Stomach (tissue), 8 donors: ENCODE measurements at regions not wholly inside any gene's neighbourhood (a gene's known extent, or its start where the extent isn't known, plus 50 kb on each side); places are given as distances from the start of the nearest gene placed in this dataset.

Experiments
- DNase-seq, 2 donors: peaks; one replicate each; pipeline versions ENCODE4 v3.0.0 to v3.0.0-alpha.2; 2013 to 2019
- H3K27ac ChIP-seq, 5 donors: fragments of 200-600 bp in 4 of 5; sonication (generic) in 4 of 5; one replicate each; pipeline ENCODE4 v1.5.1; 2013 to 2019; ENCODE audit warnings: mild to moderate bottlenecking in 1 of 5, moderate library complexity in 1 of 5
- H3K27me3 ChIP-seq, 3 donors: fragments of 200-600 bp; sonication (generic); one replicate each; pipeline ENCODE4 v1.5.1; 2017 to 2019; ENCODE audit warnings: mixed run types in 1 of 3
- H3K36me3 ChIP-seq, 4 donors: fragments of 200-600 bp; sonication (generic); 1 replicate in 3 of 4; 2 replicates in 1 of 4; pipeline ENCODE4 v1.5.1; 2016 to 2019
- H3K4me1 ChIP-seq, 4 donors: fragments of 200-600 bp; sonication (generic); one replicate each; pipeline ENCODE4 v1.5.1; 2016 to 2019
- H3K4me3 ChIP-seq, 4 donors: fragments of 200-600 bp; sonication (generic) in 3 of 4; one replicate each; pipeline ENCODE4 v1.5.1; 2016 to 2019; ENCODE audit warnings: mild to moderate bottlenecking in 1 of 4
- H3K9me3 ChIP-seq, 4 donors: fragments of 200-600 bp; sonication (generic); one replicate each; pipeline ENCODE4 v1.5.1; 2016 to 2019
- CTCF ChIP-seq, 7 experiments: fragments of 450-650 bp in 4 of 7; fragments of 200-600 bp in 3 of 7; sonication (generic) in 3 of 7; IDR thresholded peaks; one replicate each; pipeline ENCODE4 v1.5.1; 2016 to 2019; ENCODE audit warnings: antibody characterized with exemption in 7 of 7, control low read depth in 2 of 7, mild to moderate bottlenecking in 1 of 7
- EP300 ChIP-seq: sonication (generic); formaldehyde crosslinking; IDR thresholded peaks from one replicate; pipeline ENCODE4 v1.6.1; 2017; ENCODE audit warnings: antibody characterized with exemption
- POLR2A ChIP-seq, 4 donors: fragments of 450-650 bp; IDR thresholded peaks; one replicate each; pipeline ENCODE4 v1.6.1; 2016; ENCODE audit warnings: antibody characterized with exemption in 4 of 4, control low read depth in 2 of 4, mild to moderate bottlenecking in 1 of 4, moderate library complexity in 1 of 4
- POLR2AphosphoS5 ChIP-seq, 3 donors: sonication (generic); formaldehyde crosslinking; IDR thresholded peaks; one replicate each; pipeline ENCODE4 v1.6.1; 2016; ENCODE audit warnings: antibody characterized with exemption in 3 of 3
- WGBS, 5 donors: extraction: QIAGEN DNeasy Blood & Tissue Kit in 3 of 5; methylation state at CpG; one replicate each; pipeline versions ENCODE4 v1.1.5 to v1.1.7; 2013 to 2018; 5-methylcytosine and 5-hydroxymethylcytosine counted together
- intact Hi-C: fragments of 100-400 bp; cut with DNase I; formaldehyde crosslinking; loops from one replicate; pipeline ENCODE4 v1.15.1; 2023; ENCODE audit warnings: low total_unique reads
- donor health status: healthy with polysubstance abuse.
- donor health status: Bipolar disorder and iron deficiency.
- donor health status: healthy.

DNA sequence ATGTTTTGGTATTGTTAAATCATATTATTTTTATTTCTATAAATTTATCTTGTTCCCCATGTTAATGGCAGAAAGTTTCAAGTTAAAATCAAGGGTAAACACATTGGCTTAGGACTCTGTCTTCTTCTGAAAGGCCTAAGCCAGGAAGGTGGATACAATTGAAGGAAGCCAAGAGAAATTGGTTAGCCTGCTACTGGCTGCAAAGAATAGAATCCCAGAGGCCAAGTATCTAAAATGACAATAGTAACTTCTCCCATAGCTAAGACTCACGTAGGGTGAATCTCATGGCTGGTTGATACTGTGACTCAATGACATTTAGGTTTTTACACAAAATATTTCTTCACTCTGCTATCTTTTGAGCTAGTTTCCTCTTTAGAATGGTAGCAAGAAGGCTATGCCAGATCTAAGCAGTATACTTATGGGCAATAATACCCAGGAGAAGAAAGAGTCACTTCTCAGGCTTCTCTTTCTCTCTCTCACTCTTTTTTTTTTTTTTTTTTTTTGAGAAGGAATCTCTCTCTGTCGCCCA, 621.5 kb upstream of the TBL1XR1 start:
- Histone ChIP-seq H3K9me3 (no peaks in the 10 kb centered on the region), H3K27ac (no peak overlapping the region), H3K27me3 (no peaks in the 10 kb centered on the region), H3K4me3 (no peak overlapping the region), H3K36me3 (no peaks in the 10 kb centered on the region), H3K4me1 (peaks cover 5 to 25% (median 16%) of the 10 kb centered on the region in 4 donors)
- intact Hi-C loops, result no loop called here
- TF ChIP-seq CTCF (IDR thresholded peaks at IDR 0.05) (no peak), POLR2A (IDR thresholded peaks at IDR 0.05) (no peak), POLR2AphosphoS5 (IDR thresholded peaks at IDR 0.05) (no peak), EP300 (no peak)
- 83 to 97% (median 91%) methylated on average over 2 of the region's 2 CpGs for WGBS, 5 donors
- DNase-seq, result no peak

DNA sequence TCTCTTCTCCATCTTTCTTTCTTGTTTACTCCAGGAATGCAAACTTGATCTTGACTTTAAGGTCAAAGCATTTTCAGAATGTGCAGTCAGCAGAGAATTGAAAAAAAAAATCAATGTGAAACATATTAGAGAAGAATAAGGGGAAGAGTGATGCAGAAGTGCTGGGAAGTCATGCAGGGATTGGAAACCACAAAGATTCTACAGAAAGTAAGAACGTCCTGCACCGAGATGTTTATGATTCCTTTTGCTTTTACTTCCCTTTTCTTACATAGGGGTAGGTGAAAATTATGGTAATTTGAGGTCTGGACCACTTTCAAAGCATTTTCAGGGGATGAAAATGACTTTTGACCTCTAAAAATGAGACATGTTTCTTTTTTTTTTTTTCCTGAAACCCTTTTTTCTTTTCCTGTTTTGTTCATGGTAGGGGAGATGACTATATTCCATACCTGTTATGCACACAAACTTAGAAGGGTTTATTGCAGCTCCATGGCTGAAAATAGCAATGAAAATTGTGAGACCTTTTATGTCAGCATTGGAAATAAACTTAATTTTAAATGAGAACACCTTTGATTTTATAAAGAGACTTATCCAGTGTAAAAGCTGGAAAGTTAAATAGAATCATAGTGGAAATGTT, 623.5 kb upstream of the TBL1XR1 start:
- H3K9me3 ChIP-seq, result no peaks in the 10 kb centered on the region
- intact Hi-C loops, result no loop called here
- H3K4me3 ChIP-seq, result no peak overlapping the region
- H3K27me3 ChIP-seq, result no peaks in the 10 kb centered on the region
- H3K27ac ChIP-seq, result no peak overlapping the region
- peaks cover 12 to 44% (median 33%) of the 10 kb centered on the region in 4 donors for H3K4me1 ChIP-seq
- H3K36me3 ChIP-seq, result no peaks in the 10 kb centered on the region
- 62 to 81% (median 68%) methylated on average over 2 of the region's 2 CpGs for WGBS, 5 donors
- TF ChIP-seq EP300 (no peak), POLR2AphosphoS5 (IDR thresholded peaks at IDR 0.05) (no peak), POLR2A (IDR thresholded peaks at IDR 0.05) (no peak), CTCF (IDR thresholded peaks at IDR 0.05) (no peak)
- no peak for DNase-seq

- no peak overlapping the region for H3K27ac ChIP-seq
- peaks cover 17 to 53% (median 37%) of the 10 kb centered on the region in 4 donors for H3K4me1 ChIP-seq
- no peaks in the 10 kb centered on the region for H3K9me3 ChIP-seq
- 57 to 85% (median 72%) methylated on average over 2 of the region's 2 CpGs for WGBS, 5 donors
- no peaks in the 10 kb centered on the region for H3K36me3 ChIP-seq
- DNase-seq, result no peak
- no peaks in the 10 kb centered on the region for H3K27me3 ChIP-seq
- intact Hi-C loops, result no loop called here
- H3K4me3 ChIP-seq, result no peak overlapping the region
- TF ChIP-seq POLR2AphosphoS5 (IDR thresholded peaks at IDR 0.05) (no peak), POLR2A (IDR thresholded peaks at IDR 0.05) (no peak), CTCF (IDR thresholded peaks at IDR 0.05) (no peak), EP300 (no peak)
Observed at GRCh38 chr3:177822681-177823096, 625.4 kb upstream of the TBL1XR1 start.

- intact Hi-C loops, result no loop called here
- H3K36me3 ChIP-seq, result no peaks in the 10 kb centered on the region
- no peak overlapping the region for H3K4me3 ChIP-seq
- peaks cover 20 to 58% (median 40%) of the 10 kb centered on the region in 4 donors for H3K4me1 ChIP-seq
- DNase-seq, result no peak
- WGBS, 5 donors, result 84 to 90% (median 86%) methylated on average over 9 of the region's 9 CpGs
- H3K9me3 ChIP-seq, result no peaks in the 10 kb centered on the region
- TF ChIP-seq POLR2AphosphoS5 (IDR thresholded peaks at IDR 0.05) (no peak), POLR2A (IDR thresholded peaks at IDR 0.05) (no peak), CTCF (IDR thresholded peaks at IDR 0.05) (no peak), EP300 (no peak)
- peak overlapping the region in 4 of 5 donors; percentile 58 to 79 (median 73) for H3K27ac ChIP-seq
- no peaks in the 10 kb centered on the region for H3K27me3 ChIP-seq
Observed at GRCh38 chr3:177823701-177824189, 626.5 kb upstream of the TBL1XR1 start.
